GM18867 (cell line): ENCODE measurements at regions not wholly inside any gene's neighbourhood (a gene's known extent, or its start where the extent isn't known, plus 50 kb on each side); places are given as distances from the start of the nearest gene placed in this dataset.
"Not testable (repeated sequence)": the region's sequence is repeated elsewhere in the genome, so short reads cannot be mapped to it uniquely, and the experiment has no call there.

Source experiments
- ATAC-seq: cut with Tn5 transposase; IDR thresholded peaks from one replicate; pipeline ENCODE4 v1.9.1; 2021; ENCODE audit warnings: mild to moderate bottlenecking, moderate library complexity; ENCODE audit not compliant: unreplicated experiment

GRCh38 chr15:98085003-98085639, 124.6 kb downstream of the ARRDC4 start:
- ATAC-seq: no peak

GRCh38 chr15:98088307-98088945, 127.9 kb downstream of the ARRDC4 start:
- peak; percentile 80 for ATAC-seq

DNA sequence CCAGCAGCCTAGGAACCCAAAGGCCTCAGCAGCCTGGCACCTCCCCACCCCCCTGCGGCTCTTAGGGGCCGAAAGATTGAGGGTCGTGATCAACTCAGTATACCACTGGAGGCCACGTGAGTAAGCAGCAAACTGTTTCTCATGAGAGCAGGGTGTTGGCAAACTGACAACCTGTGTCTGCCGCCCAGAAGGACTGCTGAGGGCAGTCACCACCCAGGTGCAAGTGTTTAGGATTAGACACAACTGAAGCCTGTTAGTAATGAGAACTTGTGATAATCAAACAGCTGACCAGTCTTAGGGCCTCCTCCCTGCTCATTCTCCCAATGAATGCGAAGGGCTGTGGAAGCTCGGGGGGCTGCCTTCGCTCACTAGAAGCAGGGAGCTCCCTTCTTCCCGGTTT, 128.8 kb downstream of the ARRDC4 start:
- not testable (repeated sequence) for ATAC-seq

GRCh38 chr15:98097986-98098385, 137.5 kb downstream of the ARRDC4 start:
- not testable (repeated sequence) for ATAC-seq

- not testable (repeated sequence) for ATAC-seq
These were observed 140.1 kb downstream of the ARRDC4 start for GRCh38 chr15:98100606-98101005.

DNA sequence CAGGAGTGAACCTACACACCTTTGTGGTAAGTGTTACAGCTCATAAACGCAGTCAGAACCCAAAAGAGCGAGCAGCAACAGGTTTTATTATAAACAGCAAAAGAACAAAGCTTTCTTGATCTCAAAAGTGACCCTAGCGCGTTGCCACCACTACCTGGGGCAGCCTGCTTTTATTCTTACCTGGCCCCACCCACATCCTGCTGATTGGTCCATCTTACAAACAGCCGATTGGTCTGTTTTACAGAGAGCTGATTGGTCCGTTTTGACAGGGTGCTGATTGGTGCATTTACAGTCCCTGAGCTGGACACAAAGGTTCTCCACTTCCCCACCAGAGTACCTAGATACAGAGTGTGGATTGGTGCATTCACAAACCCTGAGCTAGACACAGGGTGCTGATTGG, 143.1 kb downstream of the ARRDC4 start:
- ATAC-seq: no peak

GRCh38 chr15:98104386-98105151, 144.1 kb downstream of the ARRDC4 start:
- not testable (repeated sequence) for ATAC-seq

DNA sequence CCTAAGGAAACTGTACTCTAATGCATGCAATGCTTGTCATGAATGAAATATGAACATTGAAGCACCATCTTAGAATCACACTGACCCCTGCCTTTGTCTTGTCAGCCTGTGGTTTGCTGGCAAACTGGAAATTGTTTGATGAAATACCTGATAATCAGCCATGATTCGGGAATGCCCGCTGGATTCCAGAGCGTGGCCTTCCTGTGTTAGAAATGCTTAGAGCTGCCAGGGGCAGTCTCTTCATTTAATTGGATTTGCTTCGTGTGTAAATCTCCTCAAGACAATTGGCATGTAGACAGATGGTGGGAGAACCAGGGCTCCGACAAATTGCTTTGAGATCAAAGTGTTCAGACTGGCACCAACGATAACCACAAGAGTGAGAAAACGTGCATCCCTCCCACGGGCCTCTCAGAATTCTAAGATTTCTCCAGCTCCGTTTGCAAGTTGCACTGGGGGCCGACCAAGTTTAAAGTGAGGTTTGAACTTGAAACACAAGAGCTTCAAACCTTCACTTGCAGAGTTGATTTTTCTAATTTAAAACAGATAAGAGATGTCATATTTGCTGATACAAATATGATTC, 146.2 kb downstream of the ARRDC4 start:
- not testable (repeated sequence) for ATAC-seq

GRCh38 chr15:98111806-98112205, 151.3 kb downstream of the ARRDC4 start:
- no peak for ATAC-seq

- ATAC-seq: no peak
These were observed 152.8 kb downstream of the ARRDC4 start for GRCh38 chr15:98113327-98113726.

DNA sequence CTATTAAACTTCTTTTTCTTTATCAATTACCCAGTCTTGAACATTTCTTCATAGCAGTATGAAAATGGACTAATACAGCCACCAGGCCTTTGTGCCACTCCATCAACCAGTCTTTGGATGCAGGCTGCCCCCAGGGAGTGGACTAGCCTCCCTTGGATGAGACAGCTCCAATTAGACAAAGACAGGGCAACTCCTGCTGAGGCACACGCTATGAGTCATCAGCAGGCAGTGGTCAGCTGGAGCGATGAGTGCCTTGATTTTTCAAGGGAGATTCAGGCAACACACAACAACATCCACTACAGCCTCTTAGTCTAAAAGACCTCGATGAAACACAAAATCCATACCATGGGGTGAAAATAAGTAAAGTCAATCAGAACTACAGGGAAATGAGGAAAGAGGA, 160.1 kb downstream of the ARRDC4 start:
- ATAC-seq: no peak

GRCh38 chr15:98121536-98121935, 161.0 kb downstream of the ARRDC4 start:
- ATAC-seq: no peak

GRCh38 chr15:98121957-98122356, 161.5 kb downstream of the ARRDC4 start:
- ATAC-seq: no peak

DNA sequence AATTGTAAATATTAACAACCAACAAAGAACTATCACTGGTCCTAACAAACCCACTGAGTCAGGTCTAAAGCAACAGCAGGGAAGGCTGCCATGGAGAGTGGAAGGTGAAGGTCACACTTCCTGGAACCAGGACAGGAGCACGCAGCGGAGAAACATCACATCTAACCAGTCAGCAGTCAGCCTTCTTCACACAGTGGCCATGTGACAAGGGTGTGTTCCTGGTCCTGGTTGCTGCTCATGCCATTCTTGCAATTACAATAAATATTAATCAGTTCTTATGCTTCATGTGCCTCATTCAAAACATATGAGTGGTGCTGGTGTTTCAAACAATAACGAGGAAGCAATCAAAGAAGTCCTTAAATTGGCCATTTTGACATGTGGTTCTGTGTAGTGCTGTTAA, 162.8 kb downstream of the ARRDC4 start:
- no peak for ATAC-seq

DNA sequence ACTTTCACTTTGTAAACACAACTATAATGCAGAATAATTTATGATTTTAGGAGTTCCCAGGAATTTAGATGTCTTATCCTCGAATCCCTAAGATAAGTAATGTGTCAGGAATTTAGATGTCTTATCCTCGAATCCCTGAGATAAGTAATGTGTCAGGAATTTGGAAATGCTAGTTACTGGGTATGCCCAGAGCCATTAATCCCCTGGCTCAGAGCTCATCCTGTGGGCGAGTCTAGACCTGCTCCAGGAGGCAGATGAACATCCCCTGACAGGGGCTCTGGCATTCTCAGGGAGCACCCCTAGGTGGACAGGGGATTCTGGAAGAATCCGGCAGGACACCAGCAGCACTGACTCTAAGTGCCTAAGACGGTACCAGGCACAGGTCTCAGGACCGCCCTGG, 163.3 kb downstream of the ARRDC4 start:
- no peak for ATAC-seq

DNA sequence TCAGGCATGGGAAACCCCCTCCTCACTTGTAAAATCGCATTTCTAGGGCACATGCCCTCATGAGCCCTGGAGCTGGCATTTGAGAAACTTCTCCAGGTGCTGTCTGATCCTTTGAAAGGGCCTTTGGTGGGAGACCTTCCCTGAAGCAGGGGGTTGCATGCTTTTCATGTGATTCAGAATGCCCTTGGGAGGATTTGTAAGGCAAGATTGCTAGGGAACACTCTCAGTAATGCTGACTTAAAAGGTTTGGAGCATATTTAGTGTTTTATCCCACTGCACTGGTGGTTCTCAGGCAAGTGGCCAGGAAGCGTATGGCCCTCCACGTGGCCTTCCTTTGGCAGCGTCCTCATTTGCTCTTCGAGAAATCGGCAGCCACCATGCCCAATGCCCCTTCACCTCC, 164.1 kb downstream of the ARRDC4 start:
- no peak for ATAC-seq

DNA sequence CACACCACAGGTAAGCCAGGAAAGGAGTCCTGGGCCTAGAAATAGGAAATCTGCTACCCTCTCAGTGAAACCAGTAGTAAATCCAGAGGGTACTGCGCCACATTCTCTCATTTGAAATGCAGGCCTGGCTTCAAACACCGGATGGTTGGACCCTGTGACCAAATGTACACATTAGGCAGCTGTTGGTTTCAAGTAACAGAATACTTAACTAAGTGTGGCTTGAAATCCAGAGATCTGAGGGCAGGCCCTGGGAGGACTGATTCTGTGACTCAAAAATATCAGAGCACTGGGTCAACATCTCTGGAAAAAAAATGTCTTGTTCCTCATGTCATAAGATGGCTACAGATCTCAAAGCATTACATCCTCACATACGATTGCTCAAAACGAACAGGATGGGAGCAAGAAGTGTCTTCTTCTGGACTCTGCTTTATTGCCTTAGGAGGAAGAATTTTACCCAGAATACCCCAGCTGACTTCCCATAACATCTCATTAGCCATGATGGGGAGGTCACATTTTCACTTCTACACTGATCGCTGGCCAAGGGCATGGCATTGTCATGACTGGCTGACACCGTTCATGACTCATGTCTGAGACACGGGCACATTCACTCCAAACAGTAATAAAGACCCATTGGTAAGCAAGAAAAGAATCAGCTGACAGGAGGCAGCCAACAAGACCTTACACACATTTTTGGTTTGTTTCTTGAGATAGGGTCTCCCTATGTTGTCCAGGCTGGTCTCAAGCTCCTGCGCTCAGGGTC, 166.0 kb downstream of the ARRDC4 start:
- no peak for ATAC-seq

DNA sequence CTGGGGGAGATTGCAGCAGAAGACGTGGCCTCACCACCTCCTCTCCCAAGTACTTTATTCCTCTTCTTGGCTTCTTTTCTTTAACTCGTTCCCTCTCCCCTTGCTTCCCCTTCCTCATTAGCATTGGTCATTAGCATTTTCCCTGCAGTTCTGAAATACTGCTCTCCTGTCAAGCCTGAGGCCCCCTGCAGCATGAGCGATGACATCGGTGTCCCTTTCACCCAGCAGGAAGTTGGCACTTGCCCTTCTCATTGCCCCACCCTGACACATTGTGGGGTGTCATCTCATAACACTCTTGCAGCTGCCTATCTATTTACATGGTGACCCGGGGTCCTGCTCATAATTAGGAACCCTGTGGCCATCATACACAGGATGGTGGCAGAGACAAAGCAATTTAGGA, 167.1 kb downstream of the ARRDC4 start:
- ATAC-seq: no peak

- no peak for ATAC-seq
These were observed 171.4 kb downstream of the ARRDC4 start for GRCh38 chr15:98131924-98132323.

DNA sequence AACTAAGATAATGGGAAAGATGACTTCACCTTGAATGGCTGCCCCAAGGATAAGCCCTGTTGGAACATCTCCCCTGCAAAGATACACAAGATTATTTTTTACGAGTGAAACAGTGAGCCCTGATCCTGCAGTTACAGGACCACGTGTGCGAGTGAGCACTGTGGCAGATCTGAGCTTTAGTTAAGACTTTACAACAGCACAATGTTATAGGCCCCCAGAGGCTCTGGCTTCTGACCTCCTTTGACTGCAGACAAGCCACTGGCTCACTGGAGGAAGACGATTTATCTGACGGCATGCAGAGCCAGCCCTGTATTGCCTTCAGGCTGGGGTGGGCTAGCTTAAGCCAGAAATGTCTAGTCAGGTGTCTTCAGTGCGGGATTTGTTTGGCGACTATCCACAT, 174.4 kb downstream of the ARRDC4 start:
- no peak for ATAC-seq

DNA sequence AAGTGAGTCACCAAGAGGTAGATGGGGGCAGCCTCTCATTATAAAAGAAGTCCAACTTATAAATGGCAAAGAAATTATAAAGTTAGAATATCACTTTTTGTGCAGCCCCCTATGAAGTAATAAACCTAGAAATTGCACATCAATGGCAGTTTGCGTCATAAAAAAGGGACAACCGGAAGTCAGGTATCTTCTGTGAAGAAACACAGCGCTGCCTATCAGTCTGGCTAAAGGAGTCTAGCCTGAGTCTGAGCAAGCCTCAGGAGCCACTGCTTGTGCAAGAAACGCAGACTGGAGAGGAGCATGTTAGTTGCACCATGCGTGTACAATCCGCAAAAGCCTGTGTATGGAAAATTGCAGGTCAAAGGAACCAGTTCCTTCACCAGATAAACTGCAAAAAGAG, 178.4 kb downstream of the ARRDC4 start:
- ATAC-seq: no peak
